ENCODE measurements at regions not wholly inside any gene's neighbourhood (a gene's known extent, or its start where the extent isn't known, plus 50 kb on each side); places are given as distances from the start of the nearest gene placed in this dataset.
"Not testable (repeated sequence)": the region's sequence is repeated elsewhere in the genome, so short reads cannot be mapped to it uniquely, and the experiment has no call there.

GRCh38 chr1:164165466-164165865 is 393.5 kb upstream of the PBX1 start:
- H3K9me3 ChIP-seq, result no peaks in the 10 kb centered on the region
- DNase-seq, result no peak
- no peaks in the 10 kb centered on the region for H3K4me1 ChIP-seq
- no peak for TF ChIP-seq POLR2A (IDR thresholded peaks at IDR 0.05)
- TF ChIP-seq CTCF (IDR thresholded peaks at IDR 0.05), result no peak
- H3K27me3 ChIP-seq, result no peaks in the 10 kb centered on the region
- H3K4me3 ChIP-seq, result no peak overlapping the region
- H3K27ac ChIP-seq, result no peak overlapping the region
- H3K36me3 ChIP-seq, result no peaks in the 10 kb centered on the region
- intact Hi-C loops (cut with DNase I; ENCODE audit: low total_unique reads), result loop anchor here (5.0 kb wide), 1 partner anchor 392 kb away; the partner anchor contains the start of gene PBX1

GRCh38 chr1:164166454-164166853 is 392.5 kb upstream of the PBX1 start:
- not testable (repeated sequence) for H3K27ac ChIP-seq, H3K4me3 ChIP-seq, H3K36me3 ChIP-seq, H3K27me3 ChIP-seq, H3K4me1 ChIP-seq, H3K9me3 ChIP-seq
- intact Hi-C loops (cut with DNase I; ENCODE audit: low total_unique reads), result loop anchor here (5.0 kb wide), 1 partner anchor 391 kb away; the partner anchor contains the start of gene PBX1
- peak; percentile 19 to 27 for DNase-seq
- TF ChIP-seq CTCF (IDR thresholded peaks at IDR 0.05), result peak; percentile 32 to 51 (median 44)

GRCh38 chr1:164177118-164177517 is 381.9 kb upstream of the PBX1 start:
- intact Hi-C loops (cut with DNase I; ENCODE audit: low total_unique reads), result no loop called here
- no peaks in the 10 kb centered on the region for H3K27me3 ChIP-seq
- H3K9me3 ChIP-seq, result no peaks in the 10 kb centered on the region
- no peak for DNase-seq
- H3K4me1 ChIP-seq, result no peaks in the 10 kb centered on the region
- TF ChIP-seq POLR2A (IDR thresholded peaks at IDR 0.05) (no peak), CTCF (IDR thresholded peaks at IDR 0.05) (no peak)
- no peak overlapping the region for H3K4me3 ChIP-seq
- no peaks in the 10 kb centered on the region for H3K36me3 ChIP-seq
- H3K27ac ChIP-seq, result no peak overlapping the region

- H3K4me1 ChIP-seq, result no peaks in the 10 kb centered on the region
- H3K9me3 ChIP-seq, result no peaks in the 10 kb centered on the region
- no peak for TF ChIP-seq CTCF (IDR thresholded peaks at IDR 0.05)
- no peak for TF ChIP-seq POLR2A (IDR thresholded peaks at IDR 0.05)
- no peak overlapping the region for H3K4me3 ChIP-seq
- intact Hi-C loops (cut with DNase I; ENCODE audit: low total_unique reads), result no loop called here
- H3K27me3 ChIP-seq, result no peaks in the 10 kb centered on the region
- no peaks in the 10 kb centered on the region for H3K36me3 ChIP-seq
- no peak overlapping the region for H3K27ac ChIP-seq
- no peak for DNase-seq
These were observed 378.2 kb upstream of the PBX1 start for GRCh38 chr1:164180824-164181223.

- Histone ChIP-seq H3K36me3 (no peaks in the 10 kb centered on the region), H3K27me3 (no peaks in the 10 kb centered on the region), H3K9me3 (no peaks in the 10 kb centered on the region), H3K27ac (no peak overlapping the region), H3K4me1 (no peaks in the 10 kb centered on the region), H3K4me3 (no peak overlapping the region)
- TF ChIP-seq POLR2A (IDR thresholded peaks at IDR 0.05) (no peak), CTCF (IDR thresholded peaks at IDR 0.05) (no peak)
- DNase-seq, result no peak
- intact Hi-C loops (cut with DNase I; ENCODE audit: low total_unique reads), result no loop called here
These were observed 374.9 kb upstream of the PBX1 start for GRCh38 chr1:164183854-164184635.
